Fibroblast of pulmonary artery (primary cell): ENCODE measurements at regions not wholly inside any gene's neighbourhood (a gene's known extent, or its start where the extent isn't known, plus 50 kb on each side); places are given as distances from the start of the nearest gene placed in this dataset.

Source experiments
- DNase-seq: peaks from one replicate; pipeline ENCODE4 v3.0.0-alpha.2; 2010; ENCODE audit warnings: low read depth
- H3K4me3 ChIP-seq: replicated peaks from 2 replicates; pipeline ENCODE4 v1.5.1; 2011; ENCODE audit warnings: low read depth, mild to moderate bottlenecking, control low read depth, low read length, moderate library complexity
- TF ChIP-seq, protein P1 (sequence below): IDR thresholded peaks from 2 replicates; pipeline ENCODE4 v1.5.1; 2011; ENCODE audit warnings: mild to moderate bottlenecking, control low read depth, low read length, inconsistent platforms; ENCODE audit errors: missing control alignments

DNA sequence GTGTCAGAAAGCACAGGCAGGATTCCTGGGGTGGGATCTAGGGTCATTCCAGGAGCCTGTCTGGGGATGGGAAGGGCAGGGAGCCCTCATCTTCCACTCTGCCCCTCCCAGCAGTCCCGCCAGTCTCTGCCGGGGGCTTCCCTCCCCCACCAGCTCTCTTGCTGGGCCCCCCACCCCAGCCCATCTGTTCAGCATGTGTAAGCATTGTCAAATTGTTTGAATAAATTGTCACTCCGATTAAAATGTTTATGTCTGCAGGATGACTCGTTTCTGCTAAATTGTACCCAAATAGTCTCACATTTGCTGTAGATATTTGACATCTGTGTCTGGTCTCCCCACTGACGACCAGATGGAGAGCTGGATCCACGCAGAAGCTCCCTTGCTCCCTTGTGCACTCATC is 257.6 kb downstream of the ANKRD60 start:
- DNase-seq = no peak
- TF ChIP-seq, protein P1, sequence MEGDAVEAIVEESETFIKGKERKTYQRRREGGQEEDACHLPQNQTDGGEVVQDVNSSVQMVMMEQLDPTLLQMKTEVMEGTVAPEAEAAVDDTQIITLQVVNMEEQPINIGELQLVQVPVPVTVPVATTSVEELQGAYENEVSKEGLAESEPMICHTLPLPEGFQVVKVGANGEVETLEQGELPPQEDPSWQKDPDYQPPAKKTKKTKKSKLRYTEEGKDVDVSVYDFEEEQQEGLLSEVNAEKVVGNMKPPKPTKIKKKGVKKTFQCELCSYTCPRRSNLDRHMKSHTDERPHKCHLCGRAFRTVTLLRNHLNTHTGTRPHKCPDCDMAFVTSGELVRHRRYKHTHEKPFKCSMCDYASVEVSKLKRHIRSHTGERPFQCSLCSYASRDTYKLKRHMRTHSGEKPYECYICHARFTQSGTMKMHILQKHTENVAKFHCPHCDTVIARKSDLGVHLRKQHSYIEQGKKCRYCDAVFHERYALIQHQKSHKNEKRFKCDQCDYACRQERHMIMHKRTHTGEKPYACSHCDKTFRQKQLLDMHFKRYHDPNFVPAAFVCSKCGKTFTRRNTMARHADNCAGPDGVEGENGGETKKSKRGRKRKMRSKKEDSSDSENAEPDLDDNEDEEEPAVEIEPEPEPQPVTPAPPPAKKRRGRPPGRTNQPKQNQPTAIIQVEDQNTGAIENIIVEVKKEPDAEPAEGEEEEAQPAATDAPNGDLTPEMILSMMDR = no peak
- no peak overlapping the region for H3K4me3 ChIP-seq

DNA sequence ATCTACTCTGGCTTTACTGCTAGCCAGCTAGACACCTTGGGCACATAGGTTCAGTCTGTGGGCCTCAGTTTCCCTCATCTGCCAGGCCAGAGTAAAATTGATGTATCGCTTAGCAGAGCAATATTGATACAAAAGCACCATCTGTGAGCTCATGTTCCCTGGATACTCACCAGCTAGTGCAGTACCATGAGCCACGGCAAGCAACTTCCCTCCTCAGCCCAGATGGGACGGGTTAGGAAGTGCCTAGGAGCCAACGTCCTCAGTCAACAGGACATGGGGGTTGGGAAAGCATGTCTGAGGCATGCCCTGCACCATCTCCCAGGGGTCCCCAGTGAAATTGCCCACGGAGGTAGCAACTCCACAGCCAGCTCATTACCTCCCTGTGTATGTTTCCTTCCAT is 258.3 kb downstream of the ANKRD60 start:
- DNase-seq = no peak
- TF ChIP-seq, protein P1 = no peak
- no peak overlapping the region for H3K4me3 ChIP-seq

DNA sequence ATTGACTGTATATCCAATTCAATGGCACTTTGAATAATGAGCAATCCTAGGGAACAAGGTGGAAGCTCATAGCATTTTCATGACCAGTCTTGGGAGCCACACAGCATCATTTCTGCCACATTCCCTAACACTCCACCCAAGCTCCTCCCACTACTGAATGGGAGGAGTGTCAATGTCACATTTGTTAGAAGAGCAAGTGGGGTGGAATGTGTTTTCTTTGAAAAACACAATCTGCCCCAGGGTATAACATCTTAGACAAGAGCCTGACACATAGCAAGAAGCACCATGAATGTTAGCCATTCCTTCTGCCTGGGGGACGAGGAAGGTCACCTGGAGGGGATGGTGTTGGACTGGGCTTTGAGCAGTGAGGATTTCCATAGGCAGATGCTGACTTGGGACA is 258.3 kb upstream of the PMEPA1 start:
- TF ChIP-seq, protein P1 = no peak
- DNase-seq = no peak
- H3K4me3 ChIP-seq = no peak overlapping the region

DNA sequence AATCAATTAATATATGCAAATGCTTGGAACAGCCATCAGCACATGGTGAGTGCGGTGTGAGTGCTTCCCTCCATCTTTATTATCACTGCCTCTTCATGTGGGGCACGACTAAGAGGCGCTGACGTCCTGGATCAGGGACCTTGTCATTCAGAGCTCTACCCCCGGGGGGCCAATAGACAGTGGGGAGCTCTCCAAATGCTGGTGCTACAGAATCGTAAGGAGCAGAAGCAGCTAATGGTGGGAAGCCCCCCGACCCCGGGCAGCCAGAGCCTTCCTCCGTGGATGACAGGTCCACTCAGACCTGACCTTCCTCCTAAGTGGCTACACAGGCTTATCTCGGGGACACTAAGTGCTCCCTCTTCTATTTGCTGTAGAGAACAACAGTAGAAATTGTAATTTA is 257.5 kb upstream of the PMEPA1 start:
- TF ChIP-seq, protein P1 = no peak
- no peak overlapping the region for H3K4me3 ChIP-seq
- DNase-seq = no peak

DNA sequence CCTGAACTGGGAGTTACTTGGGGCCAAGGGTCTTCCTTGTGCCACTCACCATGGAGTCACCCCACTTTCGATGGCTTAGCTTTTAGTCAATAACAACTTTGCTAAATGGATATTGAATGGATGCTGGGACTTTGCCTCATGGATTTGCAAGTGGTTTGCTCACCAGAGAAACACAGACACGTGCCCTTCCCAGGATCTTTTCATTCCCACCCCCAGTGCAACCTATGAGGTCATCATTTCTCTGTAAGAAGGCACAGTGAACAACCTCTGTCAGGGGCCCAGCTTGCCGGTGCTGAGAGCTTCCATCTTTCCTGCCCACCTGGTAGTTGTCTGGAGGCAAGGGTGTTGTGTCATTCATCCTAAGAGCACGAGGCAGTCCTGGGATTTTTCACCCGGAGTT is 256.8 kb upstream of the PMEPA1 start:
- no peak for DNase-seq
- TF ChIP-seq, protein P1 = no peak
- no peak overlapping the region for H3K4me3 ChIP-seq

DNA sequence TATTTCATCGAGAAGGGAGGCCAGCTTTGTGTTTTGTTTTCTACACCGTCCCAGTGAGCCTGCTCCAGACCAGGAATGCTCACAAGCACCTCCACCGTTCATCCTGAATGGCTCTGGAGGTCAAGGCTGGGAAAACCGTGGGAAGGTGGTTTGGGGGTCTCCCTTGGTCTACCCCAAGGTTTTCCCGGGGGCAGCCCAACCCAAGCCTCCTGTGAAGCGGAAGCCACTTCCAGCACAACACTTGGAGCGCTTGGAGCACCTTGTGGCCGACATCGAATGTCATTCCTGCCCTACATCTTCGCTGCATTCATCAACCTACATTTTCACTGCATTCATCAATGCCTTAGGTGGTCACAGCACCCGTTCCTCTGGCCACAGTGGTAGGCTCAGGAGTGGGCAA is 255.6 kb upstream of the PMEPA1 start:
- TF ChIP-seq, protein P1 = no peak
- no peak overlapping the region for H3K4me3 ChIP-seq
- no peak for DNase-seq

DNA sequence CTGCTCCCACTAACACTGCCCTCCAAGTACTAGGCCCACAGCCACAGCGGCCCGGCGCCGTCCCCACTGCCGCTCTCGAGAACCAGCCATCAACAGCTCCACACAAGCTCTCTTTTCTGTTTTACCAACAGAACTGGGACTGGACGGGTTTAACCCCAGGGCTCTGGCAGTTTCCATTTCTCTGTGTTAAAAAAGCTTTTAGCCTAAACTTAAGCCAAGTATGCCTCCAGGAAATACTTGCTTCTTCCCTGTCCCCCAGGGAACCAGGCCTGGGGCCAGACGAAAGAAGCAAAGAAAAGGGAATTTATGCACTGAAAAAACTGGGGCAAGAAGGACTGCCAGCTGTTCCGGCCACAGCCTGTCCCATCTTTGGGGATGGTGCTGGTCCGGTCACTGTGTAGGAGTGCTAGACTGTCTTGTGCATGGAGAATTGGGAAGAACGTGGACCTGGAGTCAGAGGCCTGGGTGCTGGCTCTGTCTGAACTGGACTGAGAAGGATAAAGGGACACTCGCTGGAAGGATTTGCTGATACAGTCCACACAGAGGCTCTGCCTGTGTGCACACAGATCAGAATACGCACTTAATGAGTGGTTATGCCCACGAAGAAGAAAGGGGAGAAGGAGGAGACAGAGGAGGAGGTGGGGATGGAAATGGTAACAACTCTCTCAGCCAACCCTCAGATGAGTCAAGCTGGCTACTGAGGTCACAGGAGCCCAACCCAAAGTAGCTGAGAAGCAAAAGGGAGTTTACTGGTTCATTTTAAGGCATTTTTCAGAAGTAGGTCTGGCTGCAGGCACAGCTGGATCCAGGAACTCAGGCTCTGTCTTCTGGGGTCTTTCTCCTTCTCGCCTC is 254.4 kb upstream of the PMEPA1 start:
- no peak for DNase-seq
- H3K4me3 ChIP-seq = no peak overlapping the region
- TF ChIP-seq, protein P1 = no peak
